ENCODE measurements at regions not wholly inside any gene's neighbourhood (a gene's known extent, or its start where the extent isn't known, plus 50 kb on each side); places are given as distances from the start of the nearest gene placed in this dataset.
"Not testable (repeated sequence)": the region's sequence is repeated elsewhere in the genome, so short reads cannot be mapped to it uniquely, and the experiment has no call there.

DNA sequence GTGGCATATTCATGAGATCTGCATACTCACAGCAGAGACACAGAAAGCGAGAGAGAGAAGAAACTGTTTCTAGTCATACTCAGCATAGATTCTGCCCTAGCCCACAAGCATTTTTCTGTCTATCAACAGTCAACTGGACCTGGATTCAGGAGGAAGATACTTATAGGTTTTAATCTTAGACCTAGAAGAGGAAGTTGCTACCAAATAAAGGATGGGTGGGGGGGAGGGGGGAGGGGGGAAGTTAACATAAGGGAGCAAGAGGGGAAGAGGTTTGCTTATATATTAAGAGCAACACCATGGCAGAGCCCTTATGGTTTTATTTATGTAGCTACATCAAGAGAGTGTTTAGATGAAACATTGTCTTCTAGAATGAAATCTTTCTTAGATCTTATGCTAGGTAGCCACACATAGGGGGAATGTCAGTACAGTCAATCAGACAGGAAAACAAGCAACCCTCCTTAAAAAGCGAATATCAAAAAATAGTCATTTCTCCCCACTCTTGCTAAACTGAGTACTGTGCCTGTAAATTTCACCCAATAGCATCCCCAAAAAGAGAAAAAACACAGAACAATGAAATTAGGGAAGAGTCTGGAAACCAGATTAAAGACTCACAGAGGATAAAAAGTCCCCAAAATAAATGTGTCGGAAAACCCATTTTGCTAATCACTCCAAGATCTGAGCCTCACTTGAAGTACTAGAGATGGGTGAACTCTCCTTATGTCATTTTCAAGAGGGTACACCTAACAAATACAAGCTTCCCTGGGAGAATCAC, 192.7 kb upstream of the NR4A3 start:
- H3K9me3 Mint-ChIP-seq, result no peaks in the 10 kb centered on the region
- peaks cover 7% of the 10 kb centered on the region for H3K4me1 Mint-ChIP-seq
- H3K36me3 Mint-ChIP-seq (ENCODE audit: low read depth), result no peaks in the 10 kb centered on the region
- no peak for ATAC-seq
- no peaks in the 10 kb centered on the region for H3K27me3 Mint-ChIP-seq
- DNase-seq, result no peak
- no peak overlapping the region for H3K4me3 Mint-ChIP-seq
- H3K27ac Mint-ChIP-seq, result no peak overlapping the region

DNA sequence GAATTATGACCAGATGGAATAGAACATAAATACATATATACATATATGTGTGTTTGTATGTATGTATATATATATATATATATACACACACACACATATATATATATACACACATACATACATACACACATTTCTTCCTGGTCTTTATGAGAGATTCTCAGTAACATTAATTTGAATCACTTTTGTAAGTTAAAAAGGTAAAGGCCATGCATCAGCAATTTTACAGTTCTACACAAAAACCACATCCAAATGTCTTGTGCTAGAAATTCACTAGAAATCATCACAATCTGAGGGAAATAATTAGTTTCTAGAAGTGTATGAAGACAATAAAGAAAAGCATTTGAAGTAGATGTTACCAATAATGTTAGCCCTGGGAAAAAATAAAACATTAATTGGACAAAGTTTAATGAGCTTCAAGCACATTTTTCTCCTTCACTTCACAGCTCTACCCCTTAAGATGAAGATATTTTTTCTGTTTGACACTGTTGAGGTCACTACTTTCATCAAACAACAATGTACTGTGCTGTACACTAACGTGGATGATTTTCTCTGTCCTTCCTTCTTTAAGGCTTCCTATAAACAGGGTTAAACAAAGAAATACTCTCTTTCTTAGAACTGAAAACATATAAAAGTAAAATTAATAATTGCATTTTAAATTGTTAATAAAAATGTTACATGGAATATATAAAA, 189.2 kb upstream of the NR4A3 start:
- Mint-ChIP-seq H3K9me3 (no peaks in the 10 kb centered on the region), H3K4me1 (peaks cover 7% of the 10 kb centered on the region), H3K27ac (no peak overlapping the region), H3K36me3 (ENCODE audit: low read depth) (no peaks in the 10 kb centered on the region), H3K27me3 (no peaks in the 10 kb centered on the region), H3K4me3 (no peak overlapping the region)
- ATAC-seq (no peak), DNase-seq (no peak)

DNA sequence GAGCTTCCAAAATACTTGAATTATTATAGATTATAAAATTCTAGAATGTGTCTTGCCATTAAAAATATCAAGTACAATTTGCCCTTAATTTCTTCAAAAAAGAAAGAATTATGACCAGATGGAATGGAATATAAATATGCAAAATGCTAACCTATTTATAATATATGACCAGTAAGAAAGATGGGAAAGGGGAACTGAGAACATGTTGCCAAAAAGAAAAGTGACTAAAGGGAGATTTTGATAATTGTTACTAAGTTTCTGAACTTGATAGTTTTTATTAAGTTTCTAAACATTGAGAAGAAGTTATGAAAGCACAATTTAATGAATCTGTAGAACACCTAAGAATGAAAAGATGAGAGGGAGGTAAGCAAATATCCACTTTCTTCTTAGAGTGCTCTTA, 188.4 kb upstream of the NR4A3 start:
- Mint-ChIP-seq H3K4me3 (no peak overlapping the region), H3K36me3 (ENCODE audit: low read depth) (no peaks in the 10 kb centered on the region), H3K4me1 (peaks cover 7% of the 10 kb centered on the region), H3K9me3 (no peaks in the 10 kb centered on the region), H3K27ac (no peak overlapping the region), H3K27me3 (no peaks in the 10 kb centered on the region)
- DNase-seq (no peak), ATAC-seq (no peak)

DNA sequence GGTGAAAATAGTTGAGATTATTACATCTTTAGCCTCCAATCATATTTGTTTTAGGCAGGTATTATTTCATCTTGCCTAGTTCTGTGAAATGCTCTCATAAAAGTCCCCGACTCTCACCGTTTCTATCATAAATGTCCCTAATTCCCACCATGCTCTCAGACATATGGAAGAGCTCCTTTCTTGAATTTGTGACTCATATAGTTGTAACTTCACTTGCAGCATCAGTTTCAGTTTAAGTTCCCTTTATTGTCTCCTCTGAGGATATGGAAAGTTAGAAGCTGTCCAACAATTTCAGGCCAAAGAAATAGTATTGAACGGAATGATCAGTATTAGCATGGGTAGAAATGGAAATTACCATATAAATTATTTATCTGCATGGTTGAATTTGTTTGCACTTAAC, 187.5 kb upstream of the NR4A3 start:
- Mint-ChIP-seq H3K36me3 (ENCODE audit: low read depth) (no peaks in the 10 kb centered on the region), H3K27me3 (peaks cover 4% of the 10 kb centered on the region)

DNA sequence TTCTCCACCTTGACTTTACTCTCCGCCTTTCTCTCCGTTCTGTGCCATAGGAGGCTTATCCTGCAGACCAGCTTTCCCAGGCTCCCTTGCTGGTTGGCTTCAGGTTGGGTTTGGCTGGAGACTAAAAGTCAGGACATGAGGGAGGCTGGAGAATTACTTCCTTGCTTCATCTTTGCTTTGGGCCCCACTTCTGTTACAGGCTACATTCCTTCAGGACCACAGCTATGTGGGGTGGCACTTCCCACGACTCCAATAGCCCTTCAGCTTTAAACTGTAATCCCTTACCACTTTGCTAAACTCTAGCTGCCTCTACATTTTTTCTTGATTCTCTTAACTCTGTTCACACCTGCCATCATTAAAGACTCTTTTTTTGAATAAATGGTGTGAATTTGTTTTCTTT, 186.7 kb upstream of the NR4A3 start:
- DNase-seq (no peak), ATAC-seq (no peak)
- peaks cover 4% of the 10 kb centered on the region for H3K27me3 Mint-ChIP-seq
- no peaks in the 10 kb centered on the region for H3K36me3 Mint-ChIP-seq (ENCODE audit: low read depth)
- H3K9me3 Mint-ChIP-seq, result no peaks in the 10 kb centered on the region
- H3K27ac Mint-ChIP-seq, result no peak overlapping the region
- H3K4me3 Mint-ChIP-seq, result no peak overlapping the region
- H3K4me1 Mint-ChIP-seq, result peaks cover 3% of the 10 kb centered on the region

More for the DNA sequence above, 187.5 kb upstream of the NR4A3 start:
- no peak for ATAC-seq
- Mint-ChIP-seq H3K27ac (peak overlapping the region; percentile 6), H3K4me1 (peaks cover 3% of the 10 kb centered on the region), H3K4me3 (no peak overlapping the region), H3K9me3 (no peaks in the 10 kb centered on the region)
- DNase-seq, result no peak

DNA sequence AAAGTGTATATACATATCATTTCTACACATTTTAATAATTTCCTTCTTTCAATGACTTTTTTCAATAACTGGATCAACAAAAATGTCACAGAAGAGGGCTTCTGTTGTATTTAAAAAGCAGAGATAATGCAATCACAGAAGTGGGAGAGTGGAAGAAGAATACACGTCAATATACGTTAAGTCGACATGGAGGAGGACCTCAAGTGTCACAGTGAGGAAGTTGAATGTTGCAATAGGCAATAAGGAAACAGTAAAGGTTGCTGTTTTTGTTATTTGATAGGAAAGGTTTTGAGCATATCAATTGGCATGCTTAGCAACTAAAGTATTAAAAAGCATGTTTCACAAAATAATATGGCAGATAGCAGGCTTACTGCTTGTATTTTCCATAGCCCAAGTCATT, 184.0 kb upstream of the NR4A3 start:
- no peak overlapping the region for H3K27ac Mint-ChIP-seq

DNA sequence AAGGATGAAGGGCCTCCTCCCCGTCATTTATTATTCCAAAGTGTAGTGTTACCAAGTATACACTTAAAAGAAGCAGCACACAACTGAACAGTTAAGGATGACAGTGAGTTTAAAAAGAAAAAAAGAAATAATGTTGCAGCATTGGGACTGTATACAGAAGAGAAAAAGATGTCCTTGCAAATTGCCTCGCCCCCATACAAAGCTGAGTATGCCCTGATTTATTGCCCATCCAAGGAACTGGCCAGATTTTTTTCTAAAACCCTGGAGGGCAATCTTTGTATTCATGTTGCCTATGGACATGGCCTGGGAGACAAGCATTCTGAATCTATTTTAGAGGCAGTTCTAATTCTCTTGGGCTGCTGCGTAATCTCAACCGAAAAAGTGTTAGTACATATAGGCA, 182.7 kb upstream of the NR4A3 start:
- DNase-seq, result no peak
- no peaks in the 10 kb centered on the region for H3K4me1 Mint-ChIP-seq
- no peak overlapping the region for H3K27ac Mint-ChIP-seq
- H3K4me3 Mint-ChIP-seq, result no peak overlapping the region
- peaks cover 4% of the 10 kb centered on the region for H3K9me3 Mint-ChIP-seq
- no peak for ATAC-seq
- peaks cover 4% of the 10 kb centered on the region for H3K27me3 Mint-ChIP-seq
- H3K36me3 Mint-ChIP-seq (ENCODE audit: low read depth), result no peaks in the 10 kb centered on the region

More for the DNA sequence above, 184.0 kb upstream of the NR4A3 start:
- no peak for DNase-seq
- peaks cover 3% of the 10 kb centered on the region for H3K4me1 Mint-ChIP-seq
- H3K9me3 Mint-ChIP-seq, result peaks cover 4% of the 10 kb centered on the region
- H3K4me3 Mint-ChIP-seq, result no peak overlapping the region
- H3K27me3 Mint-ChIP-seq, result peaks cover 4% of the 10 kb centered on the region
- no peaks in the 10 kb centered on the region for H3K36me3 Mint-ChIP-seq (ENCODE audit: low read depth)
- ATAC-seq, result no peak

DNA sequence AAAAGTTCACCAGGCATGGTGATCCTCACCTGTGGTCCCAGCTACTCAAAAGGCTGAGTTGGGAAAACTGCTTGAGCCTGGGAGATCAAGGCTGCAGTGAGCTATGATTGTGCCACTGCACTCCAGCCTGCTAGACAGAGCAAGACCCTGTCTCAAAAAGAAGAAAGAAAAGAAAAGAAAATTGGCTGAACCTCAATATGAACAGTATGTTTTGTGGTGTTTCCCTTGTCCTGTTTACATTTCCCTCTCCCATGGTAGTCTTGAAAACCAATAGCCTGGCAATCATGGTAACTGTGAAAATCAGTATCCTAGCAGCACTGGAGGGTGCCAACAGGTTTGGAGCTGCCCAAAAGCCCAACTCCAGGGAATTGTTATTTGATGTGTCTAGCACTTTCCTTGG, 174.1 kb upstream of the NR4A3 start:
- DNase-seq (no peak), ATAC-seq (no peak)
- no peak overlapping the region for H3K27ac Mint-ChIP-seq
- H3K27me3 Mint-ChIP-seq, result no peaks in the 10 kb centered on the region
- no peak overlapping the region for H3K4me3 Mint-ChIP-seq
- no peaks in the 10 kb centered on the region for H3K36me3 Mint-ChIP-seq (ENCODE audit: low read depth)
- no peaks in the 10 kb centered on the region for H3K4me1 Mint-ChIP-seq
- H3K9me3 Mint-ChIP-seq, result peaks cover 14% of the 10 kb centered on the region

DNA sequence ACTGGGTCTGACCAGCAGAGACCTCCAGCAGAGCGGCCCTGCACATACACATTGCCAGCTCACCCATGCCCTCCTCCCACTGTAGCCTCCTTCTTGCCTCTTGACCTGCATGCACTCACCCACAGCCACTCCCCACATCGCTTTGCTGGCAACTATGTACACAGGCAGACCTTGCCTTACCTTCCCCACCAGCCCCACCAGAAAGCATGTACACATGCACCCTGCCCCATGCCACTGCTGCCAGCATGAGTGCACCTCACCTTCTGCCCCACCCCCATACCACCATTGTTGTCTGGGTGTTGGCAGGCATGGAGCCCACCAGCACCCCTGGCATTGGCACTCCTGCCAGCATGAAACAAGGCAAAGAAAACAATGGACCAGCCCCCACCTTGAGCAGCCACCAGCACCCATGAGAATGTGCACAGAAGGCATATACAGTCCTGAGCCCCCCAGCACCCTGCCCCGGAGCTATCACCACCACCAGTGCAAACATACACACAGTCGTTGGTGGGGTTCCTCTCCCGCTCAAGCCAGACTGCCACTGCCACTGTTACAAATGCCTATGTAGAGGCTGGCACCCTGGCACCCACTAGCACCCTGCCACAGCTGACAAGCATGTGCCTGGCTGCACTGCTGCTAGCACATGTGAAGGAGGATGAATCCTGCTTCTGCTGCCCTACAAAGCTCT, 171.4 kb upstream of the NR4A3 start:
- DNase-seq (no peak), ATAC-seq (peak; percentile 40)
- H3K27ac Mint-ChIP-seq, result no peak overlapping the region
- H3K9me3 Mint-ChIP-seq, result peaks cover 28% of the 10 kb centered on the region
- H3K4me1 Mint-ChIP-seq, result no peaks in the 10 kb centered on the region
- no peaks in the 10 kb centered on the region for H3K36me3 Mint-ChIP-seq (ENCODE audit: low read depth)
- peaks cover 3% of the 10 kb centered on the region for H3K27me3 Mint-ChIP-seq
- no peak overlapping the region for H3K4me3 Mint-ChIP-seq

DNA sequence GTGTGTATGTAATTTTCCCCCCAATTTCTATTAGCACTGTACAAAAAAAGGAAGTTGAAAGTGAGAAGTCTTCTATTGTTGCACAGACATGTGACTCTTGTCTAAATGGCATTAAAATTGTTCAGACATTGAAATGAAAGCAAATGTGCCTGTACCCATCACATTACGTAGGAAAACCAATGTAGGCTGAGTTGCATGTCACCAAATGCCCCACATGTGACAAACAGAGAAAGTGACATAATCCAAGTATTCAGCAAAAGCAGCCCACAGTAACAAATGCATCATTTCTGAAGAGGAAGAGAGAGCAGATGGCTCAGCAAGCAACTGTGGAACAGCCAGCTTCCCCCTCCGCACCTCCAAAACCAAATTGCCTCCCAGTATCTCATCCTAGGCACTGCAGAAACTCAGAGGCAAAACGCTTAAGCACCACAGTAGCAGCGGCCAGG, 161.5 kb upstream of the NR4A3 start:
- Mint-ChIP-seq H3K27me3 (peaks cover 4% of the 10 kb centered on the region), H3K9me3 (no peaks in the 10 kb centered on the region), H3K27ac (peak overlapping the region; percentile 38), H3K4me3 (no peak overlapping the region), H3K4me1 (peaks cover 2% of the 10 kb centered on the region), H3K36me3 (ENCODE audit: low read depth) (no peaks in the 10 kb centered on the region)
- DNase-seq (peak; percentile 3), ATAC-seq (peak; percentile 68)

DNA sequence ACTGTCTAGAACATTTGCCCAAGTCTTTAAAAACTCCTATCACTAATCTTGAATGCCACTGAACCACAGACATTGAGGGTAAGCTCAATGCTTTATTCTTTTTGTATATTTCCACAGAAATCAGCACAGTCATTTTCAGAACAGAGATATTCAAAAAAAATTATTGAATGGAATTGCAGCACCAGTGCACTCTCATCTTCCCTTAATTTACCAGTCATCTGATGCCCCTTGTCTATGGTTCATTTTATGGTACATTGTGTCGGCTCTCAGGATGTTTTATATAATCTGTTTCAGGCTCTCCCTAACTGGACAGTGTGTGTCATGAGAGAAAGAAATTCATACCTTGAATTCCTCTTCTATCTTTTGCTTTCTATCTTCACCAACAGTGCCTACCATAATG, 158.4 kb upstream of the NR4A3 start:
- no peak overlapping the region for H3K4me3 Mint-ChIP-seq
- DNase-seq (no peak), ATAC-seq (no peak)
- no peak overlapping the region for H3K27ac Mint-ChIP-seq
- H3K4me1 Mint-ChIP-seq, result peaks cover 7% of the 10 kb centered on the region
- peaks cover 2% of the 10 kb centered on the region for H3K27me3 Mint-ChIP-seq
- H3K36me3 Mint-ChIP-seq (ENCODE audit: low read depth), result no peaks in the 10 kb centered on the region
- no peaks in the 10 kb centered on the region for H3K9me3 Mint-ChIP-seq

DNA sequence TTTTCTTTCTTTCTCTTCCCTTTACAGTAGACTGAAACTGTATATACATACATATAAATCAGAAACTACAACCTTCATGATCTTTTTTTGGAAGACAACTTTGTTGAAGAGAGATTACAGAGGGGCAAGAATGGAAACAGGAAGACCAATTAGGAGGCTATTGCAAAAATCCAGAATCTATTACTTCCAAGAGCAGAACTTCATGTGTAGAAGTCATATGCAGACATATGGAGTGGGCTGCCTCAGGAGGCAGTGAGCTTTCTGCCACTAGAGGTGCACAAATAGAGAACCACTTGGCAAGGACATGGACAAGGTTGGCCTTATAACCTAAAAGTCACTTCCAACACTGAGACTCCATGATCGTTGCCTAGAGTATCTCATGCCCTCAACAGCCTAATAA, 157.8 kb upstream of the NR4A3 start:
- no peaks in the 10 kb centered on the region for H3K9me3 Mint-ChIP-seq
- ATAC-seq, result no peak
- H3K27ac Mint-ChIP-seq, result no peak overlapping the region
- H3K4me3 Mint-ChIP-seq, result no peak overlapping the region
- H3K4me1 Mint-ChIP-seq, result peaks cover 7% of the 10 kb centered on the region
- no peaks in the 10 kb centered on the region for H3K36me3 Mint-ChIP-seq (ENCODE audit: low read depth)
- DNase-seq, result no peak
- peaks cover 2% of the 10 kb centered on the region for H3K27me3 Mint-ChIP-seq

DNA sequence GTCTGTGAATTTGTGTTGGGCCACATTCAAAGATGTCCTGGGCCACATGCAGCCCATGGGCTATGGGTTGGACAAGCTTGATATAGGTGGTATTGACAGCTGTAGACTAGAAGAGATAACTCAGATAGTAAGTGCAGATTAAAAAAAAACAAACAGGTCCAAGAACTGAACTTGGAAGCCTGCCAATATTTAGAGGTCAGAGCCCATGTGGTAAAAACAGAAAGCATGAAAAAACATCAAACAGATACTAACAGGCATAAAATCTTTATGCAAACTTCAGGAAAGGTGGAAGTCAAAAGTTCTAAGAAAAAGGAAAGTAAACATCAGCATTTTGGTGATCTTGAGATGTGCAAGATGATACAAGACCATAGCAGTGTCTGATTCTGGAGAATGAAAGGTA, 155.1 kb upstream of the NR4A3 start:
- DNase-seq (no peak), ATAC-seq (no peak)
- Mint-ChIP-seq H3K27ac (no peak overlapping the region), H3K4me1 (peaks cover 4% of the 10 kb centered on the region), H3K9me3 (no peaks in the 10 kb centered on the region), H3K27me3 (no peaks in the 10 kb centered on the region), H3K4me3 (no peak overlapping the region), H3K36me3 (ENCODE audit: low read depth) (no peaks in the 10 kb centered on the region)

DNA sequence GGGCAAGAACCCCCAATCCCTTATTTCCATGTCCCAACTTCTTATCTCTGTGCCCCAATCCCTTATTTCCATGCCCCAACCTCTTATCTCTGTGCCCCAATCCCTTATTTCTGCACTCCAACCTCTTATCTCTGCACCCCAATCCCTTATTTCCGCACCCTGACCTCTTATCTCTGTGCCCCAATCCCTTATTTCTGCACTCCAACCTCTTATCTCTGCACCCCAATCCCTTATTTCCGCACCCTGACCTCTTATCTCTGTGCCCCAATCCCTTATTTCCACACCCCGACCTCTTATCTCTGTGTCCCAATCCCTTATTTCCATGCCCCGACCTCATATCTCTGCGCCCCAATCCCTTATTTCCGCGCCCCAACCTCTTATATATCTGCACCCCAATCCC, 150.8 kb upstream of the NR4A3 start:
- DNase-seq; H3K4me3 Mint-ChIP-seq; H3K9me3 Mint-ChIP-seq; H3K36me3 Mint-ChIP-seq (ENCODE audit: low read depth); H3K27ac Mint-ChIP-seq; H3K27me3 Mint-ChIP-seq; ATAC-seq; H3K4me1 Mint-ChIP-seq: not testable (repeated sequence)

DNA sequence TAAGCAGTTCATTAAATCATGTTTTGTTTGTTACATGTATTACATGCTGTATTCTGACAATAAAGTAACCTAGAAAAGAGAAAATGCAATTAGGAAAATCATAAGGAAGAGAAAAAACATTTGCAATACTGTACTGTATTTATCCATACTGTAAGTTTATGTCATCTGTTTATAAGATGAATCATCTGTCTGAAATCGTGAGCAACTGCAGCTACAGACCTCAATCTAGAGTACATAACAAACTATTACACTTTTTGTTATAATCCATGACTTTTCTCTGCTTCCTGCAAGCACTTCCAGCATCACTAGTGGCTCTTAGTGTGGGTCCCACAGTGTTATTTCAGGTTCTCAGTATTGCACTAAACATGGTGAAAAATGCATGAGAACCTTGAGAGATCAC, 144.4 kb upstream of the NR4A3 start:
- DNase-seq (no peak), ATAC-seq (no peak)

More for the DNA sequence above, 144.4 kb upstream of the NR4A3 start:
- H3K4me1 Mint-ChIP-seq, result no peaks in the 10 kb centered on the region
- no peak overlapping the region for H3K27ac Mint-ChIP-seq
- no peaks in the 10 kb centered on the region for H3K36me3 Mint-ChIP-seq (ENCODE audit: low read depth)
- H3K27me3 Mint-ChIP-seq, result no peaks in the 10 kb centered on the region
- H3K4me3 Mint-ChIP-seq, result no peak overlapping the region
- peaks cover 11% of the 10 kb centered on the region for H3K9me3 Mint-ChIP-seq
